ENCODE measurements at regions not wholly inside any gene's neighbourhood (a gene's known extent, or its start where the extent isn't known, plus 50 kb on each side); places are given as distances from the start of the nearest gene placed in this dataset.

DNA sequence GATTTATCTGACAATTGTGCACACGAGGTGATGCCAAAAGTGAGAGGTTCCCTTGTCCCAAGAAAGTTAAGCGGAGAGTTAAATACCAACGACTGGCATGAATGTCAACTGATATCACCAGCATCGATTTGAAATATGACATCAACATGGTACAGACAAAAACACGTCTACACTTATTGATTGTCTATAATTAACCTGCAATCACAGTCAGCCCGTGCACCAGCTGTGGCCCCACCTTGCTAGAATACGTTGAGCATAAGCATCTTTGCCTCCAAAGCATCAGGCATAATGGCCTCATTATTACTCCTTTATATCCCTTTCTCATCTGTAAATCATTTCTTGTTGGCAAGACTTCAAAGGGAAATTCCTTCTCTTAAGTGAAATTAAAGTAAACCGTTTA lies 625.4 kb downstream of the IRX1 start:
- Histone ChIP-seq H3K36me3 (ENCODE audit: insufficient read depth, low read length) (no peaks in the 10 kb centered on the region), H3K27ac (ENCODE audit: low read depth, low read length) (no peak overlapping the region), H3K4me3 (ENCODE audit: low read depth in 1 of 2, low read length in 2 of 2) (no peak overlapping the region), H3K4me1 (ENCODE audit: insufficient read depth, low read length) (no peaks in the 10 kb centered on the region), H3K9ac (ENCODE audit: low read length) (no peak overlapping the region), H3K9me3 (ENCODE audit: low read length) (no peaks in the 10 kb centered on the region), H3K27me3 (ENCODE audit: control insufficient read depth in 1 of 2, insufficient read depth in 2 of 2, low read length in 2 of 2) (no peaks in the 10 kb centered on the region)

DNA sequence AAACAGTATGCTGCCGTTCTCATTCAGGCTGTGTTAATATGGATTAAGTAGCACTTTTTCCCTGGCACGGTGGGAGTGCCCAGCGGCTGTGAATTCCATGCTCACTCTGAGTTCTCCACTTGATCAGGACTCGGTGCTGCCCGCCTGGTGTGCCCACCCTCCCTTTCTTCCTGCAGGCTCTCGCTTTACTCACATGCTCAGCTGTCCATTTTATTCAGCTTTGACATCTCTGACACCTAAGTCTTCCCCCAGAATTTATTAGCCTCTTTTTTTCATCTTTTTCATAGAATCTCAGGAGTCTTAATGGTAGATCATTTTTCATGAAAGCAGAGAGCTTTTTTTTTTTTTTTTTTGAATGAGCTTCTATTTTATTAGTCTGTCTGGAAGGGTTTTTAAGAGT lies 626.5 kb downstream of the IRX1 start:
- Histone ChIP-seq H3K4me1 (ENCODE audit: insufficient read depth, low read length) (no peaks in the 10 kb centered on the region), H3K36me3 (ENCODE audit: insufficient read depth, low read length) (no peaks in the 10 kb centered on the region), H3K9ac (ENCODE audit: low read length) (no peak overlapping the region), H3K9me3 (ENCODE audit: low read length) (no peaks in the 10 kb centered on the region), H3K27me3 (ENCODE audit: control insufficient read depth in 1 of 2, insufficient read depth in 2 of 2, low read length in 2 of 2) (no peaks in the 10 kb centered on the region), H3K4me3 (ENCODE audit: low read depth in 1 of 2, low read length in 2 of 2) (no peak overlapping the region), H3K27ac (ENCODE audit: low read depth, low read length) (no peak overlapping the region)

DNA sequence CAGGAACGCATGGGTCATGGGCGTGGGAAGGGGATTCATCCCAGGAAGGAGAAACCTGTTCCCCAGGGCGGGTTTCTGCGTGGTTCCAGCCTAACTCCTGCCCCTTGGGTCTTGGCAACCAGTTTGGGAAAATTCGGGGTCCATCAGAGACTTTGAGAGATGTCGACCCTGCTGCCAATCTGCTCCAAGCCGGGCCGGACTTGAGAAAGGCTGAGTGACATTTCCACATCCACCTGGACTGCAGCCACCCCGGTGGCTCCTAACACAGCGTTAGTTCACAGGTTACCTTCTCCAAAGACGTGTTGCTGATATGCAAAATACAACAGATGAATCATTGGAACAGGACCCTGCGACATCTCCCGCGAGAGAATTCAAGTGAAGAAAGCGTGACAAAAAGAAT lies 627.2 kb downstream of the IRX1 start:
- H3K4me1 ChIP-seq (ENCODE audit: insufficient read depth, low read length), result no peaks in the 10 kb centered on the region
- H3K27me3 ChIP-seq (ENCODE audit: control insufficient read depth in 1 of 2, insufficient read depth in 2 of 2, low read length in 2 of 2), result no peaks in the 10 kb centered on the region
- H3K9ac ChIP-seq (ENCODE audit: low read length), result no peak overlapping the region
- no peaks in the 10 kb centered on the region for H3K36me3 ChIP-seq (ENCODE audit: insufficient read depth, low read length)
- H3K9me3 ChIP-seq (ENCODE audit: low read length), result no peaks in the 10 kb centered on the region
- no peak overlapping the region for H3K4me3 ChIP-seq (ENCODE audit: low read depth in 1 of 2, low read length in 2 of 2)
- no peak overlapping the region for H3K27ac ChIP-seq (ENCODE audit: low read depth, low read length)

DNA sequence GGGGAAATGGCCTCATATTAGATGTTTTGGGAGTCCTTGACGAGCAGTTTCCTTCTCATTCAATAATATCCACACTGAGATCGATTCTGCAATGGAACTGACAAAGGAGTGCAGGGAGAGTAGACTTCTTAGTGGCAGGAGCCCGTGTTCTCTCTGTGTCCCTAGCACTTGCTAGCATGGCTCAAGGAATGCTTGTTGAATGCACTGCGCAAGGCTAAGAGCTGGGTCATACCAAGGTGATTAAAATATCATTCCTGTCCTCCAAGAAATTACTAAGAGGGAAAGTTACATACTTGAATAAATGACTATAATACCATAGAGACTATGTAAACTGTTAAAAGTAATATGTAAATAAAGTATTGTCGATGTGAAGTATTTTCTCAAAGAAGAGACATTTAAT lies 630.1 kb downstream of the IRX1 start:
- no peak overlapping the region for H3K9ac ChIP-seq (ENCODE audit: low read length)
- peaks cover 0 to 6% of the 10 kb centered on the region in 2 donors for H3K27me3 ChIP-seq (ENCODE audit: control insufficient read depth in 1 of 2, insufficient read depth in 2 of 2, low read length in 2 of 2)
- no peaks in the 10 kb centered on the region for H3K4me1 ChIP-seq (ENCODE audit: insufficient read depth, low read length)
- H3K36me3 ChIP-seq (ENCODE audit: insufficient read depth, low read length), result no peaks in the 10 kb centered on the region
- H3K4me3 ChIP-seq (ENCODE audit: low read depth in 1 of 2, low read length in 2 of 2), result no peak overlapping the region
- no peaks in the 10 kb centered on the region for H3K9me3 ChIP-seq (ENCODE audit: low read length)
- no peak overlapping the region for H3K27ac ChIP-seq (ENCODE audit: low read depth, low read length)

DNA sequence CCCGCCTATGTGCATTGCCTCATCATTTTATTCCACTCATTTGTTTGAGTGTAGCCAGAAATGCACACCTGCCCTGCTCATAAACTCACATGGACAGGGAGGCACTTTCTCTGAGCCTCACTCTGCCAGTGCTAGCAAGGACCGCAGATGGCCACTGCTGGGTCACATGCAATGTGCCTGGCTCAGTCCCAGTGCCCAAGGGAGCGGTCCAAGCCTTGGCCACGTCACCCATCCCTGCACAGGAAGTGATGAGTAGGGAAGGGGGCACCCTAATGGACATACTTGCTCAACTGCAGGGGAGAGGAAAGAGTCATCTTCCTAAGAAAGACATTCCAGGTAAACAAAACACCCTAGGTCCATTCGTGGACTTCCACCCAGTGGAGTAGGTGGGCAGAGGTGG lies 630.9 kb downstream of the IRX1 start:
- no peaks in the 10 kb centered on the region for H3K36me3 ChIP-seq (ENCODE audit: insufficient read depth, low read length)
- H3K4me3 ChIP-seq (ENCODE audit: low read depth in 1 of 2, low read length in 2 of 2), result no peak overlapping the region
- H3K4me1 ChIP-seq (ENCODE audit: insufficient read depth, low read length), result no peaks in the 10 kb centered on the region
- no peak overlapping the region for H3K9ac ChIP-seq (ENCODE audit: low read length)
- no peaks in the 10 kb centered on the region for H3K9me3 ChIP-seq (ENCODE audit: low read length)
- H3K27ac ChIP-seq (ENCODE audit: low read depth, low read length), result no peak overlapping the region
- H3K27me3 ChIP-seq (ENCODE audit: control insufficient read depth in 1 of 2, insufficient read depth in 2 of 2, low read length in 2 of 2), result peaks cover 0 to 6% of the 10 kb centered on the region in 2 donors

DNA sequence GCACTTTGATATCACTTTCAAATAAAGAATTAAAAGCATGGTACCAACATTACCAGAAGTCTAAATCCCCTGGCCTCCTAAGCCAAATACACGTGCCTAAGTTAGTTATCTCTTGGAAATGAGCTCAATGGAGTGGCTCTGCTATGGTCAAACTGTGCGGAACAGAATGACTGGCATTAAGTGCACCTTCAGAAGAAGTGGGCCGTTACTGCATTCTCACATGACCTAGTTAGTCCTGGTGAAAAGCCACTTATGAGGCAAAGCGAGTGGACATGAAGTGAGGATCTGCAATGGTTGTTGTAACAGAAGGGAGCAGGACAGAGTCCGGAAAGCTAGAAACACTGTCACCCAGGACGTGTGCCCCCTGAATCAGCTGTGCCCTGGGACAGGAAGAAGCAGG lies 633.1 kb downstream of the IRX1 start:
- Histone ChIP-seq H3K27me3 (ENCODE audit: control insufficient read depth in 1 of 2, insufficient read depth in 2 of 2, low read length in 2 of 2) (peaks cover 0 to 6% of the 10 kb centered on the region in 2 donors), H3K36me3 (ENCODE audit: insufficient read depth, low read length) (no peaks in the 10 kb centered on the region), H3K9me3 (ENCODE audit: low read length) (no peaks in the 10 kb centered on the region), H3K9ac (ENCODE audit: low read length) (no peak overlapping the region), H3K4me1 (ENCODE audit: insufficient read depth, low read length) (no peaks in the 10 kb centered on the region), H3K4me3 (ENCODE audit: low read depth in 1 of 2, low read length in 2 of 2) (no peak overlapping the region), H3K27ac (ENCODE audit: low read depth, low read length) (no peak overlapping the region)

DNA sequence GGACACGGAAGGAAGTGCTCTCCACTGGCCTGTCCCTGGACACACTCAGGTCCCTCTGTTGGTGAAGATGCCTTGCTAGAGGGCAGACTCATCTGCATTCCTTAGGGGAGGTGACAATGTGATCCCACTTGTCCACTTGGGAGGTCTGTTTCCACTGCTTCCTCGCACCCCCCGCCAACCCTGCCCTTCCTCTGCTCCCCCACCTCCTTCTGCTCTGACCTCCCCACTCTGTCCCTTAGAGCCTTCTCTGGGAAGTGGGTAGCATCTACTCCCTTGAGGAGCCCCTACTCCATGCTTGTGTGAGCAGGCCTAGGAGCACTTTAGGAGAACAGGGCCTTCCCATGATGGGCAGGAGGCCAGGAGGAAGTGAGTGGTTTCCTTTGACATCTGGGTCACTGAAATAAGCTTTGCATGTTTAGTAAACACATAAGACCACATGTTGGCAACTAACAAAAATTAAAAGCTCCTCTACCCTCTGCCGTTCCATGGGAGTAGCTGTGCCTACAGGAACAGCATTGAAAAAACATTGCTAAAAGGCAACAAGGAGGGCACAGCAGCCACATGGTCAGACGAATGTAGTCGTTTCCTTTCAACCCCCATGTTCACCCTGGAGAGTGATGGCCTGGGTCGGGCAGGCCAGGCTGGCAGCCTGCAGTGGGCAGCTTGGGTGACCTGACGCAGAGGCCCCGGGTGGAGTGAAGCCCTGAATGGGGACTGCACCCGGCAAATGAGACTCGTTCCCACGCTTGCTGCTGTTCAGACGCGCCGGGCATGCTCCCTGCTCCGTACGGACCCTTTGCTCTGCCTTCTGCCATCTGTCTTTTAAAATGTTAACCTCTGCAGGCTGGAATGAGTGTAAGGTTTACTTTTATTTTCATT lies 634.0 kb downstream of the IRX1 start:
- no peaks in the 10 kb centered on the region for H3K9me3 ChIP-seq (ENCODE audit: low read length)
- peaks cover 0 to 6% of the 10 kb centered on the region in 2 donors for H3K27me3 ChIP-seq (ENCODE audit: control insufficient read depth in 1 of 2, insufficient read depth in 2 of 2, low read length in 2 of 2)
- no peak overlapping the region for H3K4me3 ChIP-seq (ENCODE audit: low read depth in 1 of 2, low read length in 2 of 2)
- no peaks in the 10 kb centered on the region for H3K4me1 ChIP-seq (ENCODE audit: insufficient read depth, low read length)
- no peak overlapping the region for H3K9ac ChIP-seq (ENCODE audit: low read length)
- no peak overlapping the region for H3K27ac ChIP-seq (ENCODE audit: low read depth, low read length)
- H3K36me3 ChIP-seq (ENCODE audit: insufficient read depth, low read length), result no peaks in the 10 kb centered on the region

DNA sequence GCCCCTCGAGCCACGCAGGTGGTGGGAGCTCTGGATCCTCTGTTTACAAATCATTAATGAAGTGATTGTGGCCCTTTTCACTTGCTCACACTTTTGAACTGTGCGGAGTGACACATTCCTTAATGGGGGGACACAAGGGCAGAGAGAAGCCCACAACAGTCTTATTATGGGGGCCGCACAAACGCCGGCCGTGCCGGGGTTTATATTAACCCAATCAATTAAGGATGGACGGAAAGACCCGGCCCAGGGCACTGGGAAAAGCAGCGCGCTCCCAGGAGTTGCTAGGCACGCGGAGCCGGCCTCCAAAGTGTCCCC lies 634.8 kb downstream of the IRX1 start:
- H3K9ac ChIP-seq (ENCODE audit: low read length), result no peak overlapping the region
- H3K4me1 ChIP-seq (ENCODE audit: insufficient read depth, low read length), result no peaks in the 10 kb centered on the region
- no peak overlapping the region for H3K4me3 ChIP-seq (ENCODE audit: low read depth in 1 of 2, low read length in 2 of 2)
- peaks cover 0 to 6% of the 10 kb centered on the region in 2 donors for H3K27me3 ChIP-seq (ENCODE audit: control insufficient read depth in 1 of 2, insufficient read depth in 2 of 2, low read length in 2 of 2)
- H3K36me3 ChIP-seq (ENCODE audit: insufficient read depth, low read length), result no peaks in the 10 kb centered on the region
- no peaks in the 10 kb centered on the region for H3K9me3 ChIP-seq (ENCODE audit: low read length)
- no peak overlapping the region for H3K27ac ChIP-seq (ENCODE audit: low read depth, low read length)

DNA sequence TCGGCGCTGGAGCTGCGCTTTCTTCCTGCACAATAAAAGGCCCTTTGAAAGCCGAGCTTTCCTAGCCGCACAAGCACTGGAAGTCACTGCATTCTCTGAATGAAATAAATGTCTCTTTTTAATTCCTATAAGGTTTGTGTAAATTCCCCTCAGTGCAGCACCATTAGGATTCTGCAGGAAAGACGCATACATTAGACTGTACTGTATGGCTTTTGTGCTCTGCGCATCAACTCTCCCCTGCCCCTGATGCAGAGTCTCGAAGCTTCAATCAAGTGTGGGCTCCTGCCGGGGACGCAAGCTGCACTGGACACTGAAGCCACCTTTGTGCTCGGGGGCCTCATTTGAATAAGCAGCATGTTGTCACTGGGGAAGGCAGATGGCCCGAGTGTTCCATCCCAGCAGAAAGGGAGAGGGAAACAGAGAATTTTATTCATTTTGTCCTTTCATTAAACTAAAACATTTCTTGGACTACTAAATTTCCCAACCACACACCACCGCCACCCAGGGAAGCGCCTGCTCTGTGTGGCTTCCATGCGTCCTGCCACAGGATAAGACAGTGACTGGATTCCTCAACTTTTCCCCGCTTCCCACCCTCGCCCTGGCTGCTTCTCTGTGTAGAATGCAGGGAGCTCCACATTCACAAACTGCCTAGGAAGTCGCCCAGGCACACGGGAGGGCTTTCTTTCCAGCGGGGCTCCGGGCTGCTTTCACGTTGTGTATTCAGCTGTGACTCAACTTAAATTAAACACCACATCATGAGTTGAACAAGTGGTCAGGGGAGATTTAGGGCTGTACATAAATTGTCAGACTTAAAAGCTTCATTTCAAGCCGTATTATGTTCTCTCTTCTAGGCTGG lies 635.4 kb downstream of the IRX1 start:
- Histone ChIP-seq H3K27ac (ENCODE audit: low read depth, low read length) (no peak overlapping the region), H3K4me3 (ENCODE audit: low read depth in 1 of 2, low read length in 2 of 2) (no peak overlapping the region), H3K4me1 (ENCODE audit: insufficient read depth, low read length) (no peaks in the 10 kb centered on the region), H3K9ac (ENCODE audit: low read length) (no peak overlapping the region), H3K36me3 (ENCODE audit: insufficient read depth, low read length) (no peaks in the 10 kb centered on the region), H3K27me3 (ENCODE audit: control insufficient read depth in 1 of 2, insufficient read depth in 2 of 2, low read length in 2 of 2) (peaks cover 0 to 6% of the 10 kb centered on the region in 2 donors), H3K9me3 (ENCODE audit: low read length) (no peaks in the 10 kb centered on the region)

DNA sequence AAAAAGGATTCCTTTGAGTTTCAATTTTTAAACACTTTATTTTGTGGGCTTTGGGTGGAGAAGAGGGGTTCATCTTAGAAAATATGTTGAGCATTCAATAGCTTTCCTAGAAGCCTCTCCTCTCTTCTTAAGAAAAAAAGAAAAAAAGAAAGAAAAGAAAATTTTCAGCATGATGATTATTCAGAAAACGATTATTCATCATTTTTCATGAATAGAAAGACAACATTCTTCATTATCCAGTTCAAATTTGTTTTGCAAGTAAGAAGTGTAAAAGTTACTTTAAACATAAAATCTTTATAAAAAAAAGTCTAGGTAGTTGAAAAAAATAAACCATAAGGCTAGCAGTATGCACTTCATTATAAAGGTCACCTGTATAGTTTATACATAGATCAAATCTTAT lies 636.5 kb downstream of the IRX1 start:
- no peak overlapping the region for H3K27ac ChIP-seq (ENCODE audit: low read depth, low read length)
- H3K4me1 ChIP-seq (ENCODE audit: insufficient read depth, low read length), result no peaks in the 10 kb centered on the region
- H3K27me3 ChIP-seq (ENCODE audit: control insufficient read depth in 1 of 2, insufficient read depth in 2 of 2, low read length in 2 of 2), result peaks cover 0 to 6% of the 10 kb centered on the region in 2 donors
- H3K36me3 ChIP-seq (ENCODE audit: insufficient read depth, low read length), result no peaks in the 10 kb centered on the region
- H3K9me3 ChIP-seq (ENCODE audit: low read length), result no peaks in the 10 kb centered on the region
- no peak overlapping the region for H3K9ac ChIP-seq (ENCODE audit: low read length)
- H3K4me3 ChIP-seq (ENCODE audit: low read depth in 1 of 2, low read length in 2 of 2), result no peak overlapping the region

DNA sequence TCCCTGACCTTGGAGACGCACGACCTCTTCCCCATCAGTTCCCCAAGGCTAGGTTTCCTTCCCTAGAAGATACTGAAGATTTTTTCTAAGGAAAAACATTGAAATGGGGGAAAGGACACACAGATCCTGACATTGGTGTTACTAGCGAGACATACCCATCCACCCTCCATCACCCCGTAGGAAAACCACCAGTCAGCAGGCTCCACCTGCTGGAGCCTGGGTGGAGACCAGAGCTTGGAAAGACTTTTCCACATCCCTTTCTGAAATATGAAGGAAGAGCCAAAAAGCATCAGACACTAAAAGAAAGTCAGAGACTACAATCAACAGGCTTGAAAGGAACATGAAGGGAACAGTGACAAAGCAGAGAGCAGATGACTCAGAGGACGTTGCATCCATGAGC lies 638.0 kb downstream of the IRX1 start:
- H3K27me3 ChIP-seq (ENCODE audit: control insufficient read depth in 1 of 2, insufficient read depth in 2 of 2, low read length in 2 of 2), result peaks cover 0 to 6% of the 10 kb centered on the region in 2 donors
- no peaks in the 10 kb centered on the region for H3K36me3 ChIP-seq (ENCODE audit: insufficient read depth, low read length)
- H3K27ac ChIP-seq (ENCODE audit: low read depth, low read length), result no peak overlapping the region
- no peak overlapping the region for H3K4me3 ChIP-seq (ENCODE audit: low read depth in 1 of 2, low read length in 2 of 2)
- no peaks in the 10 kb centered on the region for H3K4me1 ChIP-seq (ENCODE audit: insufficient read depth, low read length)
- no peak overlapping the region for H3K9ac ChIP-seq (ENCODE audit: low read length)
- no peaks in the 10 kb centered on the region for H3K9me3 ChIP-seq (ENCODE audit: low read length)

All from muscle layer of colon (tissue), 2 donors.